ENCODE measurements at regions not wholly inside any gene's neighbourhood (a gene's known extent, or its start where the extent isn't known, plus 50 kb on each side); places are given as distances from the start of the nearest gene placed in this dataset.

DNA sequence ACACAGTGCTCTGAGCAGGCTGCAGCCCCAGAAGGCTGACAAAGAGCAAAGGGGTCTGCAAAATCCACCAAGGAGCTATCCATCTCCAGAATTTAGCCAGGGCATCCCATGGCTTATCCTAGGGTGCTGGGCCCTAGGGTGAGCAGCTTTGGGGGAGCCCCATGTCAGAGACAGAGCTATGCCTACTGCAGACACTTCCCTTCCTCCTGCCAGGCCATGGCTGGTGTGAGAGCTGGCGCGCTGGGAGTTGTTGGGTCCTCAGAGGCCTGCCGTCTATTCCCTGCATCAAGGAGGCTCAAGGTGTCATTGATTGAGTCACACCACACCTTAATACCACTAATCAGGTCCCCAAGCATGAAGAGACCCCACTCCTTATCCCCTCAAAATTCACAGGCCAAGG is 85.3 kb upstream of the TP53I11 start:
- TF ChIP-seq POLR2A (IDR thresholded peaks at IDR 0.05) (no peak), POLR2AphosphoS5 (IDR thresholded peaks at IDR 0.05) (no peak)
- TF ChIP-seq, protein P1, sequence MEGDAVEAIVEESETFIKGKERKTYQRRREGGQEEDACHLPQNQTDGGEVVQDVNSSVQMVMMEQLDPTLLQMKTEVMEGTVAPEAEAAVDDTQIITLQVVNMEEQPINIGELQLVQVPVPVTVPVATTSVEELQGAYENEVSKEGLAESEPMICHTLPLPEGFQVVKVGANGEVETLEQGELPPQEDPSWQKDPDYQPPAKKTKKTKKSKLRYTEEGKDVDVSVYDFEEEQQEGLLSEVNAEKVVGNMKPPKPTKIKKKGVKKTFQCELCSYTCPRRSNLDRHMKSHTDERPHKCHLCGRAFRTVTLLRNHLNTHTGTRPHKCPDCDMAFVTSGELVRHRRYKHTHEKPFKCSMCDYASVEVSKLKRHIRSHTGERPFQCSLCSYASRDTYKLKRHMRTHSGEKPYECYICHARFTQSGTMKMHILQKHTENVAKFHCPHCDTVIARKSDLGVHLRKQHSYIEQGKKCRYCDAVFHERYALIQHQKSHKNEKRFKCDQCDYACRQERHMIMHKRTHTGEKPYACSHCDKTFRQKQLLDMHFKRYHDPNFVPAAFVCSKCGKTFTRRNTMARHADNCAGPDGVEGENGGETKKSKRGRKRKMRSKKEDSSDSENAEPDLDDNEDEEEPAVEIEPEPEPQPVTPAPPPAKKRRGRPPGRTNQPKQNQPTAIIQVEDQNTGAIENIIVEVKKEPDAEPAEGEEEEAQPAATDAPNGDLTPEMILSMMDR (IDR thresholded peaks at IDR 0.05): no peak
